HAP-1 (cell line): ENCODE measurements at regions not wholly inside any gene's neighbourhood (a gene's known extent, or its start where the extent isn't known, plus 50 kb on each side); places are given as distances from the start of the nearest gene placed in this dataset.

Experiments
- DNase-seq, 2 experiments: peaks; one replicate each; pipeline ENCODE4 v3.0.0-alpha.2; 2016 to 2020; ENCODE audit warnings: low spot score in 2 of 2
- H3K27me3 ChIP-seq: fragments of 250-450 bp; sonication (Bioruptor Pico); 2 replicates; pipeline ENCODE4 v1.5.1; 2020; ENCODE audit warnings: low read depth, mild to moderate bottlenecking, moderate library complexity
- H3K36me3 ChIP-seq: fragments of 250-450 bp; sonication (Bioruptor Pico); replicated peaks from 2 replicates; pipeline ENCODE4 v1.5.1; 2020; ENCODE audit warnings: mild to moderate bottlenecking
- H3K4me1 ChIP-seq: fragments of 250-450 bp; sonication (Bioruptor Pico); 2 replicates; pipeline ENCODE4 v1.5.1; 2020; ENCODE audit warnings: mild to moderate bottlenecking
- H3K4me3 ChIP-seq: fragments of 250-450 bp; sonication (Bioruptor Pico); 2 replicates; pipeline ENCODE4 v1.5.1; 2020; ENCODE audit warnings: mild to moderate bottlenecking, moderate library complexity
- H3K9me3 ChIP-seq: fragments of 250-450 bp; sonication (Bioruptor Pico); 2 replicates; pipeline ENCODE4 v1.5.1; 2020; ENCODE audit warnings: mild to moderate bottlenecking, moderate library complexity
- in situ Hi-C: fragments of 300-500 bp; cut with MboI; formaldehyde crosslinking; loops from 3 replicates; pipeline ENCODE4 v1.14.3; 2020; ENCODE audit warnings: low sequenced_read_pairs, inconsistent platforms, mixed read lengths

DNA sequence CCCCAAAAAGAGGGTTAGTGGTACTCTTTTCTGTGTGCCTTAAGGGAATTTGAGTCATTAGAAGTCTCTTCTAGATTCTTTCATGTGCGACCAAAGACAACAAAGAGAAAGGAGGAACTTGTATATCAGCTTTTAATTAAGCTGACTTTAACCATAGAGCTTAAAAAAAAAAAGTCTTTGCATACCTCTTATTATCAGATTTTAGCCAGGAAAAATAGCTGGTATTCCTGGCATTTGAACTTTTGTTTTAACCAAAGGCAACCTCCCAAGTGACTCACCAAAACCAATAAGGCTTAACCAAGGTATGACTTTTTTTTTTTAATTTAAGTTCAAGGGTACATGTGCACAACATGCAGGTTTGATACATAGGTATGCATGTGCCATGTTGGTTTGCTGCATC is 375.0 kb downstream of the CDC5L start:
- no peak overlapping the region for H3K4me3 ChIP-seq
- in situ Hi-C loops, result no loop called here
- no peaks in the 10 kb centered on the region for H3K36me3 ChIP-seq
- H3K9me3 ChIP-seq, result peaks cover 8% of the 10 kb centered on the region; the same call in 1 of the 2 replicates
- H3K4me1 ChIP-seq, result no peaks in the 10 kb centered on the region
- no peaks in the 10 kb centered on the region for H3K27me3 ChIP-seq
- DNase-seq, result no peak

DNA sequence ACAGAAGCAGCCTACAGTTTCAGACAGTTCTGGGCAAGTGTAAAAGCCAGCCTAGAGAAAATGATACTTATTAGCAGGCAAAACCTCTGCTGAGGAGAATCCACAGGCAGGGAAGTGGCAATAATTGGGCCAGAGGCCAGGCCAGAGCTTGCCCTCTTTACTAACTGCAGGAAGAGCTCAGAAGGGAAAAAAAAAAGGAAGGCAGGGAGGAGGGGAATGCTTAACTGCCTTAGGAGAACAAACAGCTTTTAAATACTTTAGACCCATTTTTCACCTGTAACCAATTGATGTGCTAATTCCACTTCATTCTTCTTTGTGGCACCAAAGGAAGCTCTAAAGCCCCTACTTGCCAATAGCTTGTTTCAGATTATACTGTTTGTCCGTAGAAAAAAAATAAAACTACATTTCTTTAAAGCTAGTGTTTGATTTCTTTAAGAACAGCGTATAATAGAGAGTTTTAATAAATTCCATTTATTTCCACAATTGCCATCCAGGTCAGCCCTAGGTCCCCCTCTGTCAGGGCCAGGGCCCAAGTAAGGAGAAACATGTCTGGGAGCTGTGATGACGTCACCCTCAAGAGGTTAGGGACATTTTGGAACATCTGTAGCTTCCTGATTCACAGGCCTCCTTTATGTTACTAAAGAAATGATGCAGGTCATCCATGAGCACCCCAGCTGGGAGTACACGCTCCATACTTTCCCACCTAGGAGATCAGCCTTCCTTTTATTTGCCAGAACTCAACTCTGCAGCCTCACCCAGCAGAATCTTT is 384.3 kb downstream of the CDC5L start:
- peaks cover 2% of the 10 kb centered on the region; the same call in 1 of the 2 replicates for H3K27me3 ChIP-seq
- H3K36me3 ChIP-seq, result no peaks in the 10 kb centered on the region
- in situ Hi-C loops, result no loop called here
- no peaks in the 10 kb centered on the region; the same call in 1 of the 2 replicates for H3K9me3 ChIP-seq
- H3K4me3 ChIP-seq, result no peak overlapping the region
- DNase-seq, result no peak
- no peaks in the 10 kb centered on the region for H3K4me1 ChIP-seq

DNA sequence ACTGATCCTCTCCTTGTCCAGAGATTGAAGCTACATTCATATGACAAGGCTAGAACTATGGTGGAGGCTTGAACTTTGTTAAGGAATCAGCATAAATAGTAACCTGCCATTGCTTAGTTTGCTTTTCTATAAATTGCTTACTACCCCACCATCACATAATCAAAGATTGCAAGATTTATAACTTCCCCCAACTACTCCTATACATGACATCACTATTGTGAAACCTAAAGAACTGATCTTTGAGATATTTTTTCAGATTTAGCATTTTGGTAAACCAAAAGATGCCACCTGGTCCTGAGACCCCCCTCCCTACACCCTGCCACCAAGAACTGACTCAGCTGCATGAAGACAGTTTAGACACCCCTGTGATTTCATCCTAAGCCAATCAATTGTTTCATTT is 385.3 kb downstream of the CDC5L start:
- H3K4me1 ChIP-seq, result no peaks in the 10 kb centered on the region
- no peaks in the 10 kb centered on the region; the same call in 1 of the 2 replicates for H3K9me3 ChIP-seq
- no peak for DNase-seq
- peaks cover 2% of the 10 kb centered on the region; the same call in 1 of the 2 replicates for H3K27me3 ChIP-seq
- in situ Hi-C loops, result no loop called here
- H3K4me3 ChIP-seq, result no peak overlapping the region
- H3K36me3 ChIP-seq, result no peaks in the 10 kb centered on the region

DNA sequence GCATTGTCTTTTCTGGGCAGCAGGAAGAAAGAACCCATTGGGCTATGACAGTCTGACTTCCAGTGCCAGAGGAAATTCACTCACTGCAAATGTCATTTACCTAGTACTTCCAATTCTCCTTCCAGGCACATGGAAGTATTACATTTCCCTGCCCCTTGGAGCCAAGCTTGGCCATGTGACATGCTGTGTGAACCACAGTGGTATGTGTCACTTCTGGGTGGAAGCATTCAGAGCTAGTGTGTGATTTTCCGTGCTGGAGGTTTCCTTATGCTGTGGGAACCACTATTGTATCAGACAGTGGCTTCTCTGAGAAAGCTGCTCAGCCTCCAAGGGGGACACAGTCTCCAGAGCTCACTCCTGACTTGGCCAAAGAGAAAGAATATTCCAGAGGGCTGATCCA is 387.6 kb downstream of the CDC5L start:
- DNase-seq, result no peak
- Histone ChIP-seq H3K4me3 (no peak overlapping the region), H3K9me3 (no peaks in the 10 kb centered on the region; the same call in 1 of the 2 replicates), H3K4me1 (no peaks in the 10 kb centered on the region), H3K36me3 (no peaks in the 10 kb centered on the region), H3K27me3 (peaks cover 2% of the 10 kb centered on the region; the same call in 1 of the 2 replicates)
- in situ Hi-C loops, result no loop called here

DNA sequence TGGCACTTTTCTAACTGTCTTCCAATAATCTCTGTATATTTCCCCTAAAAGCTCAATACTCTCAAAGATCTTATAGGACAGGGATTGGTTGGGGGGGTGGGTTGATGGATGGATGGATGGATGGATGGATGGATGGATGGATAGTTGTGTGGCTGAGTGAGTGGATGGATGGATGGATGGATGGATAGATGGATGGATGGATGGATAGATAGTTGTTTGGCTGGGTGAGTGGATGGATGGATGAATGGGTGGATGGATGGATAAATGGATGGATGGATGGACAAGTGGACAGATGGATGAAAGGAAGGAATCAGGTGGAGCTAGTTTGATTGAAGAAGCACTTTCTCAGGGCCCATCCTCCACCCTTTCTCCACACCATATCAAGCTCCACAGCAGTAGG is 388.8 kb downstream of the CDC5L start:
- in situ Hi-C loops, result no loop called here
- H3K9me3 ChIP-seq, result no peaks in the 10 kb centered on the region; the same call in 1 of the 2 replicates
- no peaks in the 10 kb centered on the region for H3K36me3 ChIP-seq
- H3K4me1 ChIP-seq, result no peaks in the 10 kb centered on the region
- peaks cover 2% of the 10 kb centered on the region; the same call in 1 of the 2 replicates for H3K27me3 ChIP-seq
- H3K4me3 ChIP-seq, result no peak overlapping the region
- no peak for DNase-seq

DNA sequence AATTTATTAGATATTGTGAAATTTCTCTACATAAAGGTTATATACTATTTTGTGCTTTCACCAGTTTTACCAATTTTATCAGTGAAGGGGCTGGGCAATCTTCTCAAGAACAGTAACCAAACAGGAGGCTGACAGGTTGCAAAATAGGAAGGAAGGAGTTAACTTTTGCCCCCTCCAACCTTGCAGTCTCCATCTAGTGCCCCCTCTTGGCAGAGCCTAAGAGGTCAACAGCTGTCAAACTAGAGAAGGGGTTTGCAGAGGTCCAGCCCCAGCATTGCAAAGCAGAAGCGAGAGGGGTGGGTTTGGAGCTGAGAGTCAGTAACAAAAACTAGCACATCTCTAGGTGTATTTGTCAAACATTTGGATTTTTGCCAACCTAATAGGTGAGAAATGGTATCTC is 391.0 kb downstream of the CDC5L start:
- Histone ChIP-seq H3K27me3 (peaks cover 2% of the 10 kb centered on the region; the same call in 1 of the 2 replicates), H3K4me1 (no peaks in the 10 kb centered on the region), H3K36me3 (no peaks in the 10 kb centered on the region), H3K9me3 (no peaks in the 10 kb centered on the region; the same call in 1 of the 2 replicates), H3K4me3 (no peak overlapping the region)
- in situ Hi-C loops, result no loop called here
- DNase-seq, result no peak
